GM21737 (cell line): ENCODE measurements at regions not wholly inside any gene's neighbourhood (a gene's known extent, or its start where the extent isn't known, plus 50 kb on each side); places are given as distances from the start of the nearest gene placed in this dataset.

Source experiments
- ATAC-seq: cut with Tn5 transposase; IDR thresholded peaks from one replicate; pipeline ENCODE4 v1.9.1; 2021; ENCODE audit warnings: mild to moderate bottlenecking, moderate library complexity; ENCODE audit not compliant: unreplicated experiment

DNA sequence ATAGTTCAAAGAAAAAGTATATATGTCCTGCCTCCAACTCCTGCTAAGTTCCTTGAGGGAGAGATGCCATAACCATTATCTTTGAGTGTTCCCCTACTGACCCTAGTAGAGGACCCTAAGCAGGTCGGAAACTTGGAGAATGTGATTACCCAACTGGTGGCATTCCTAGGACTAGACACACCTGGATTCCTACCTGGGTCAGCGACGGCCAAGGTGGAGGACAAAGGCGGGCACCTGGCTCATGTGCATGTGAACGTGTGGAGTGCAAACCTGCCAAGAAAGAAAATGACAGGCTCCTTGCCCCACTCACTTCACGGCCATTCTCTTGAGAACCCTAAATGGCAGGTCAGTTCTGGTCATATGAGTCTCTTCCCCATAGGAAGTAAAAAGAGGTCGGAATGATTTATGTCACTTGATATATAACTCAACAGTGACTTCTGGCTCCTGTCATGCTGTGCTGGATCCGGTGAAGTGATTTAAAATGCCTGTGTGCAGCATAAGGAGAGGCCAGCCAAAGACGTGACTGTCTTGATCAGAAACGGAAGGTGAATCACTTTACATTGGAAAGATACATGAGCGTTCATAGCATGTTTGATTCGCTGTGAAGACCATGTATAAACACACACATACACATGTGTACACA is 371.6 kb downstream of the EIPR1 start:
- ATAC-seq, result no peak

DNA sequence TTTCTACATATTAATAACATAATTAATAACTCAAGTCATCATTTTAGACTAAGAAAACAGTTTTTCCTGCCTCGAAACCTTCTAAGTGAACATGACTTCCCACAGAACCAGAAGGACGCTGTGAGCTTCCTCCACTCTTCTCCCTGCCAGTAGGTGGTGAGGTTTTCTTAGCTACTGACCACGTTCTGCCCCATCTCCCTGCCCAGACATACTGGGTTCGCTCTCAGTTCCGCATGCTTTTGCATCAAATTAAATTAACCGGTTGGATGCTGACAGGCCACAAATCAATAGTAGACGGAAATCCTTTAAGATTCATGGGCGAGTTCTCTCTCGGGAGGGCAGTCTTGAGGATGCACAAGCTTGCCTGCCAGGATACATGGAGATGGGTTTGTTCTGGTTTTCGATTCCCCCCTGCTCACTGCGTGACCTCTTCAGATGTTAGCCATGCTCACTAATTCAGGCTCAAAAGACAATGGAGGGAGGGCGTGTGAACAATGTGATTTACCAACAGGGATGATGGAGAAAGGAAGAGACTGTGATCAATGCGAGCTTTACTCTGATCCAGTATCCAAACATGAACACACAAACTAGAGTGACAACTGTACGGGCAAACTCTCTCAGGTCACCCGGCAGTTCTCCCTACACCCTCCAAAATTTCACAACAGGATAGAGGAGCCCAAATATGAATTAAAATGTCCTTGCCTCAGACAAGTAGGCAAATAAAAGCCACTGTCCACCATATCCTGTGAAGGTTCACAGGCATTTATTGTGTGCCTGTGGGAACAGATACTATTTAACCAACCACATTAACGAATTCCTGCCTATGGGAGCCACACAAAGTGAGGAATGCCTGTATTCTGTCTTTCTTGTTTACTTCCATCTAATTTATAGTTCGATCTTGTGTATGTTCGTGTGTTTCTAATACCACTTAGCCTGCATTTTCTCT is 375.7 kb downstream of the EIPR1 start:
- ATAC-seq, result no peak

DNA sequence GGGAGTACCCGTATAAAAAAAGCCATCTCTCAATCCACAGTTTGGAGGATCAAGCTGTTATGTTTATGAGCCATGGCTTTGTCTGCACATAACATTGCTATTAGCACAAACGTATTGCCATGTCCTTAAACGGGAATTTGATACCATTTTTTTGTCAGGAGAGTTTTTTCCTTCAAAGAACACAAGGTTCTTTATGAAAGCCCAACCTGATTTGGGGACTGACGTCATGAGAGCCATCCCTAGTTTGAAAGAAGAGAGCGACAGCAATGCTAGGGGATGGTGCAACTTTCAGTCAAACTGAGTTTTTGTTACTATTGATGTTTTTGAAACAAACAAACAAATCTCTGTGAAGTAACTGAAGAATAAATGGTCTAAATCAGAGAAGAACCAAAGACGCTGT is 376.6 kb downstream of the EIPR1 start:
- no peak for ATAC-seq

DNA sequence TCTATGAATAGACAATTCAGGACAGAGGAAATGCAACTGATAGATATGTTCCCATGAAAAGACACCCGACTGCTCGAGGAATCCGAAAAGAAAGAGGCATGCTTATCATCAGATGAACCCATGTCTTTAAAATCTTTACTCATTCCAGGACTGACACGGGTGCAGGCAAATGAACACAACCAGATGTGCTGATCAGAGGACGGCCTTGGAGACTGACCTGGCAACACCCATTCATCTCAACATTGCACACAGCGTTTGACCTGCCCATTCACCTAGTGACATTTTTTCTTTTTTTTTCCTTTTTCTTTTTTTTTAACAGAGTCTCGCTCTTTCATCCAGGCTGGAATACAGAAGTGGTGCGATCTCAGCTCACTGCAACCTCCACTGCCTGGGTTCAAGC is 377.5 kb downstream of the EIPR1 start:
- ATAC-seq, result no peak

DNA sequence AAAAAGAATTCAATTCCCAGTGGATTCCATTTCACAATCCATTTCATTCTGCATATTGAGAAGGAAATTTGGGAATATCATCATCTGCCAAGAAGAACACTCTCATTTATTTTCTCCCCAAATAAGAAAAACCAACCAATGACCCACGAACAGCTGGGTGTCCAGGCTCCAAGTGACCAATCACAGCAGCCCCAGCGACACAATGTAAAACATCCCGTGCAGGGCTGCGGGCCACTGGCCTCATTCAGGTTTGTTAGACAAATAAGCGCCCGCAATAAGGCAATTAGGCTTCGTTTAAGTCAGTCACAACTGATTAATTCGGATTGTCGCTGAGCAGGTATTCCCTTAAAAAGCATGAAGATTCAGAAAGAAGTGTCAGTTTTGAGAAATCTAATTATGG is 378.6 kb downstream of the EIPR1 start:
- ATAC-seq, result no peak

GRCh38 chr2:2993172-2993692 is 384.4 kb downstream of the EIPR1 start:
- ATAC-seq, result no peak

GRCh38 chr2:2992634-2993033 is 385.0 kb downstream of the EIPR1 start:
- no peak for ATAC-seq

DNA sequence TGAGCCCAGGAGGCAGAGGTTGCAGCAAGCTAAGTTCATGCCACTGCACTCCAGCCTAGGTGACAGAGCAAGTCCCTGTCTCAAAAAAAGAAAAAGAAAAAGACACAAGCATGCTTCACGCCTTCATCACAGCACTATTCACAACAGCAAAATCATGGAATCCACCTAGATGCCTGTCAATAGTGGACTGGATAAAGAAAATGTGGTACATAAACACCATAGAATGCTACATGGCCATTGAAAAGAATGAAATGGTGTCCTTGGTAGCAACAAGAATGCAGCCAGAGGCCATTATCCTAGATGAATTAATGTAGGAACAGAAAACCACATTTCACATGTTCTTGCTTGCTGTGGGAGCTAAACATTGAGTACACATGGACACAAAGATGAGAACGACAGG is 392.6 kb downstream of the EIPR1 start:
- no peak for ATAC-seq

GRCh38 chr2:2981000-2981399 is 396.6 kb downstream of the EIPR1 start:
- no peak for ATAC-seq

DNA sequence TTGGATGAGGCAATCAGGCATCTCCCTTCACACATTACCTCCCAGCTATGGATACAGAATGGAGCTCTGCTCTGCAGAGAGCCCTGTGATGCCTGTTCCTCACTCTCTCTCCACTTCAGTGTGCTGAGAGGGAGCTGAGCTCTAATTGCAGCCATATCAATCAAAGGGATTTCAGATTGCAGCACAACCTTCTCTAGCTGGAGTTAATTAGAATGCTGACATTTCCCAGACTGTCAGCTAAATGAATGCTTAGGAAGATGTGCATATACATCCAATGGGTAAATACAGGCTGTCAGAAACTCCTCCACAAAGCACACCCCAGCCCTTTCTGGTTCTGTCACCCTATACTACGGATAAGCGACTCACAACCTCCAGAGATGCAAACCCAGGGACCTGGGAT is 402.6 kb downstream of the EIPR1 start:
- ATAC-seq, result no peak

DNA sequence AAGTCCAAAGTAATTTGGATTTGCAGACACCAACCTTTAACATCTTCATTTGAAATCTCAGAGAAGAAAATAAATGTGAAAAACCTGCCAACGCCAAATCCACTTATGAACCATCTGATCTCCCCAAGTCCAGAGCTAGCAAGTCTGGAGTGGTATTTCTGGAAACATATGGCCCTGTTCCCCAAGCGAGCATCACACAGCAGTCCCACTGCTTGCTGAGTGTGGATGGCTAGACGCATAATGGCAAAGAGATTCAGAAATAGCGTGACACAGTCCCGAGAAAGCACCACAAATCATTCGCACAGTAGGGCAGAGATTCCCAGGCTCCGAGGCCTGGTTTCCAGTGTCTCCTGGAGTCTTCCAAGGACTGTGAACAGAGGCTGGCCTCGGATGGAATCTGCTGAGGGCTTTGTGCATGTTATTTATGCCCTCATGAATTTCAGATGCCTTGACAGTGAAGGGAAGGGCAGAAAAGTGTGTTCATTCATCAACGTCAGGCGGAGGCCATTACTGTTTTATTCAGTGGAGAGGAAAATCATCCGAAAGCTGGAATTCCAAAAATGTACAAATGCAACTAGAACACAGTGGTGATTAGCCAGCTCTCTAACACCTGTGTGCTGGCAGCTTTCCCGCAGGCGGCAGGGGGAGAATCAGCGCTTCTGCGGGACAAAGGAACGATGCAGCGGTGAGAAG is 417.0 kb downstream of the EIPR1 start:
- no peak for ATAC-seq

GRCh38 chr2:2950403-2950952 is 427.1 kb downstream of the EIPR1 start:
- ATAC-seq, result no peak

DNA sequence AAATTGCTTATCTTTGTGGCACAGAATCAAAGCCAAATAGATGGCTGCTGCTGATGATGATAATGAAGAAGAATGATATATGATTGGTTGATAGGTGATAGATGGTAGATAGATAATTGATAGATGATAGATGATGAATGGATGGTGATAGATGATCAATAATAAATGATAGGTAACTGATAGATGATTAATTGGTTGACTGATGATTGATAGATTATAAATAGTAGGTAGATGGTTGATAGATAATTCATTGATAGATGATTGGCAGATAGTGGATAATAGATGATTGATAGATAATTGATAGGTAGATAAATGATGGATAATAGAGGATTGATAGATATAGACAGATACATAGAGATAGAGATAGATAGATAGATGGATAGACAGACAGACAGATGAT is 430.2 kb downstream of the EIPR1 start:
- no peak for ATAC-seq

DNA sequence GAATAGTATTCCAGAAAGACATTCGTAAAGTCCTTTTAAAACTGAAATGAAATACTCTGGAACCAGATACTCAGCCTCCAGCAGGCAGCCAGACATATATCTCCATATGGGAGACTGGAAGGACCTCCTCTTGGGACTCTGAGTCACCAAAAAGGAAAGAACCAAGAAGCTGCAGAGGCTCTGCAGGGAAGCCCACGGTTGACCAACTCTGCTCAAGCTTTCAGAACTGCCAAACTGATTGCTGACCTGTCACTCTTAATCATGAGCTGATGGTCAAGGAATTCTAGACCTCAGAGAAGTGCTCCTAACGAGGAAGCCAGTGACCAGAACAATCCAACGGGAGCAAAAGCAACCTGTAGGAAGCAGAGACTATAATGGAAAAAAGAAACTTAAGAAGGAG is 434.7 kb downstream of the EIPR1 start:
- ATAC-seq, result no peak

DNA sequence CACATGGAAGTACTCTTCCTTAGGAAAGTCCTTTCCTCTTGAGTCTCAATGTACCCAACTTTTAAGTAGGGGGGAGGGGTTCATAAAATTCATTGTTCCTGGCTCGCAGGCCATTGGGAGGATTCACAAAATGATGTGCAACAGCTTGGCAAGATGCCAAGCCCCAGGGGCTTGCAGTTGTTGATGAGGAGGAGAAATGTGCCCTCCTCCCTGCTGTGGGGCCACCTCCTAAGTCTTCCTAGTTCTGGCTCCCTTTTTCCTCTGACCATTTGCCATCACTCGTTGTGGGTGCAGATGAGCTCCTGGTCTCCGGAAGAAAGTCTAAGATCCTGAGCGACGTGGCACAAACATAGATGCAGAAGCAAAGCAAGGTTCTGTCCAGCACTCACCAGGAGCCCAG is 435.4 kb downstream of the EIPR1 start:
- ATAC-seq, result no peak

GRCh38 chr2:2941205-2941604 is 436.4 kb downstream of the EIPR1 start:
- ATAC-seq, result no peak

DNA sequence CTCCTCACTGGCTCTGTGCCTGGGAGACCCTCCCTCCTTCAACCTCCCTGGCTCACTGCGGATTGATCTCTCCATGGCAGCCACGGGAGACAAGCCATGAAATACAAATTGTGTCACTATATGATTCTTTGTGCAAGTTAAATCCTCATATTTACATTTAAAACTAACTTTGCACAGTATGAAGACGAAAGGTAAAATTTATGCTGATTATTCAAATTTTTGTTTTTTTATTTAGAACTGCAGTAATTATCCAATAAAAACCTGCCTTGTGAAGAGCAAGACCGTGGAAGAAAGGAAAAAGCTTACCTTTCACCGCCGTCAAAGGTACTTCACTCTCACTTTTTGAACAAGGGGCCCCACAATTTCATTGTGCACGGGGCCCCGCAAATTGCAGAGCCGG is 436.9 kb downstream of the EIPR1 start:
- no peak for ATAC-seq

- ATAC-seq, result no peak
Observed at GRCh38 chr2:2940061-2940460, 437.6 kb downstream of the EIPR1 start.

- no peak for ATAC-seq
Observed at GRCh38 chr2:2939078-2939795, 438.4 kb downstream of the EIPR1 start.

DNA sequence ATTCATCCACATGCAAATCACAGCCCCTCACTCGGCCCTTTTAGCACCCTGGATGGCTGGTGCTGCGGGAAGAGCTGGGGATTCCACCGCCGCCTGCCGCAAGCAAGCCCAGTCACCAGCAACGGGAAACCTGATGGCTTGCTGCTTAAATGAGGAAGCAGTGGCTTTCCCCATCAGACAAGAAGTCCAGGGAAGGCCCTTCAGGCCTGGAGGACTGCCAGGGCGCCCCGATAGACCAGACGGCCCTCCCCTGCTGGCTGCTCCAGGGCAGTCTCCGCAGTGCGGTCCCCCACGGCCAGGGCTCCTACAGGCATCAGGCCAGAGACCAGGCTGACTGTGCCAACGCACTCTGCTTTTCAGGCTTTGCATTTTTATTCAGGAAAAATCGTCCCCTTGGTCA is 439.1 kb downstream of the EIPR1 start:
- no peak for ATAC-seq
